ENCODE measurements at regions not wholly inside any gene's neighbourhood (a gene's known extent, or its start where the extent isn't known, plus 50 kb on each side); places are given as distances from the start of the nearest gene placed in this dataset.

DNA sequence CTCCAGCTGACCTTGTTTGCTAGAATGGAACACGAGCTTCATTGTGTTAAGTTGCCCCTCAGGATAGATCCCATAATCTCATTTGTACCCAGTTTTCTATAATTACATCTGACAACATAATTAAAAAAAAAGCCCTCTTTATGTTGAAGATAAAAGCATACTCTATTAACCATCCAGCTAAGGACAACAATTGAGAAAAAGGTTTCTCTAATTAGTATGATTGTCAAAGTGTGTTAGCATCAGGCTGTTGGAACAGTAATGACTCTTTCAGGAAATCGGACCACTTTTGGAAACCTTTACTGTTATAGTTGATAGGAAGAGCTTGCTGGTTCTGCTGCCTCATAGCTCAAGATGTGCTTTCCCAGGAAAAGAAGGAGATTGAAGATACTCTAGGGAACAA lies 172.6 kb downstream of the FHIP1A start:
- TF ChIP-seq, protein P1, sequence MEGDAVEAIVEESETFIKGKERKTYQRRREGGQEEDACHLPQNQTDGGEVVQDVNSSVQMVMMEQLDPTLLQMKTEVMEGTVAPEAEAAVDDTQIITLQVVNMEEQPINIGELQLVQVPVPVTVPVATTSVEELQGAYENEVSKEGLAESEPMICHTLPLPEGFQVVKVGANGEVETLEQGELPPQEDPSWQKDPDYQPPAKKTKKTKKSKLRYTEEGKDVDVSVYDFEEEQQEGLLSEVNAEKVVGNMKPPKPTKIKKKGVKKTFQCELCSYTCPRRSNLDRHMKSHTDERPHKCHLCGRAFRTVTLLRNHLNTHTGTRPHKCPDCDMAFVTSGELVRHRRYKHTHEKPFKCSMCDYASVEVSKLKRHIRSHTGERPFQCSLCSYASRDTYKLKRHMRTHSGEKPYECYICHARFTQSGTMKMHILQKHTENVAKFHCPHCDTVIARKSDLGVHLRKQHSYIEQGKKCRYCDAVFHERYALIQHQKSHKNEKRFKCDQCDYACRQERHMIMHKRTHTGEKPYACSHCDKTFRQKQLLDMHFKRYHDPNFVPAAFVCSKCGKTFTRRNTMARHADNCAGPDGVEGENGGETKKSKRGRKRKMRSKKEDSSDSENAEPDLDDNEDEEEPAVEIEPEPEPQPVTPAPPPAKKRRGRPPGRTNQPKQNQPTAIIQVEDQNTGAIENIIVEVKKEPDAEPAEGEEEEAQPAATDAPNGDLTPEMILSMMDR (IDR thresholded peaks at IDR 0.05), result no peak
- TF ChIP-seq TCF7L2 (IDR thresholded peaks at IDR 0.05; ENCODE audit: low read depth, low read length) (no peak), SIN3A (IDR thresholded peaks at IDR 0.05; ENCODE audit: borderline replicate concordance, insufficient read depth, low read depth, low read length) (no peak)
